Erythroblast (primary cell): ENCODE measurements at regions not wholly inside any gene's neighbourhood (a gene's known extent, or its start where the extent isn't known, plus 50 kb on each side); places are given as distances from the start of the nearest gene placed in this dataset.

Experiments
- GATA1 ChIP-seq: IDR thresholded peaks from 2 replicates; pipeline ENCODE4 v1.6.1; 2011; ENCODE audit warnings: low read depth, mild to moderate bottlenecking, control low read depth, low read length, moderate library complexity
- POLR2A ChIP-seq: IDR thresholded peaks from 2 replicates; pipeline ENCODE4 v1.6.1; 2011; ENCODE audit warnings: mild to moderate bottlenecking, low read length

DNA sequence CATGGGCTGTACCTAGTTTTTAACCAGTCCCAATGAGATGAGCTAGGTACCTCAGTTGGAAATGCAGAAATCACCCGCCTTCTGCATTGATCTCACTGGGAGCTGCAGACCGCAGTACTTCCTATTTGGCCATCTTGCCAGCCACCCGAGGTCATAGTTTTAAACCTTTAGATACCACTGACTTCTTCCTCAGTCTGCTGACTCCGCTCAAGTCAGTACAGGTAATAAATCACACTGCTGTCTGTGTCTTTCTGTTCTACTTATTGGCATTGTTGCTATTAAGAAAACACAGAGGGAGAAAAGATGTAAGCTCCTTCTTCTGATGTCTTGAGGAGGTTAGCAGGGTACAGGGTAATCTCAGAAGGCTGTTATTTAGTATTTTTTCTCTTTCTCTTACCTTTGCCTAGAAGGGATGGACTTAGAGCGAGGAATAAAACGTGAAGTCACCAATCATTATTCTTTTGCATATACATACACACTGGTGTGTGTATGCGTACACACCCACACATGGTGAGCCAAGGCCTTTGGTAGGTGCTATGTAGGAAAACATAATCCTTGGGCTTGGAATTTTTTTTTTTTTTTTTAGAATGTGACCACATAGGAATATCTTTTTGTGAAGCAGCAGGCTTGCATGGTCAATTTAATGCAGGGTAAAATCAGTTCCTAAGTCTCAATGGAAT is 197.2 kb downstream of the EDEM1 start:
- TF ChIP-seq POLR2A (no peak), GATA1 (no peak)
